NT2/D1 (cell line): ENCODE measurements at regions not wholly inside any gene's neighbourhood (a gene's known extent, or its start where the extent isn't known, plus 50 kb on each side); places are given as distances from the start of the nearest gene placed in this dataset.

ENCODE experiments used
- SUZ12 ChIP-seq: IDR thresholded peaks from 2 replicates; pipeline ENCODE4 v1.6.1; 2011; ENCODE audit not compliant: insufficient read length, insufficient read depth; ENCODE audit errors: extremely low read depth
- ZNF274 ChIP-seq: IDR thresholded peaks from 2 replicates; pipeline ENCODE4 v1.6.1; 2011; ENCODE audit warnings: mild to moderate bottlenecking, low read depth, low read length

GRCh38 chr3:31094048-31094447, 199.6 kb upstream of the GADL1 start:
- TF ChIP-seq ZNF274 (no peak), SUZ12 (no peak)
